GM23338 (cell line): ENCODE measurements at regions not wholly inside any gene's neighbourhood (a gene's known extent, or its start where the extent isn't known, plus 50 kb on each side); places are given as distances from the start of the nearest gene placed in this dataset.
A peak's percentile ranks its signal among the peaks of the same experiment; 100 is the strongest.

Experiments
- ATAC-seq: fragments of 200-7000 bp; cut with Tn5 transposase; 3 replicates; pipeline ENCODE4 v1.9.1; 2020
- DNase-seq: peaks from one replicate; pipeline ENCODE4 v3.0.0-alpha.2; 2015; ENCODE audit warnings: low spot score
- H2AFZ ChIP-seq: fragments of 200-600 bp; sonication (generic); 2 replicates; pipeline ENCODE4 v1.8.0; 2016; ENCODE audit warnings: antibody characterized with exemption, mild to moderate bottlenecking, moderate library complexity
- H3F3A ChIP-seq: fragments of 200-600 bp; sonication (generic); replicated peaks from 2 replicates; pipeline ENCODE4 v1.8.0; 2017; ENCODE audit warnings: antibody characterized with exemption, mixed run types, low read depth
- H3K27ac ChIP-seq: fragments of 200-600 bp; sonication (generic); 2 replicates; pipeline ENCODE4 v1.6.1; 2016; ENCODE audit warnings: low read depth
- H3K27me3 ChIP-seq: fragments of 200-600 bp; sonication (generic); 2 replicates; pipeline ENCODE4 v1.8.0; 2016; ENCODE audit warnings: mild to moderate bottlenecking, mixed run types, moderate library complexity; ENCODE audit not compliant: insufficient read depth
- H3K36me3 ChIP-seq: fragments of 200-600 bp; sonication (generic); 2 replicates; pipeline ENCODE4 v1.8.0; 2016; ENCODE audit warnings: mild to moderate bottlenecking; ENCODE audit not compliant: insufficient read depth
- H3K4me1 ChIP-seq: fragments of 200-600 bp; sonication (generic); 2 replicates; pipeline ENCODE4 v1.8.0; 2016; ENCODE audit warnings: mild to moderate bottlenecking, moderate library complexity; ENCODE audit not compliant: insufficient read depth
- H3K4me2 ChIP-seq: fragments of 200-600 bp; sonication (generic); 2 replicates; pipeline ENCODE4 v1.7.1; 2017; ENCODE audit warnings: mixed run types
- H3K4me3 ChIP-seq: fragments of 200-600 bp; sonication (generic); 2 replicates; pipeline ENCODE4 v1.6.1; 2016; ENCODE audit warnings: mixed run types
- H3K79me2 ChIP-seq: fragments of 200-600 bp; sonication (generic); replicated peaks from 2 replicates; pipeline ENCODE4 v1.8.0; 2017; ENCODE audit warnings: mild to moderate bottlenecking; ENCODE audit not compliant: insufficient read depth
- H3K9me2 ChIP-seq: fragments of 200-600 bp; sonication (generic); 2 replicates; pipeline ENCODE4 v1.8.0; 2017; ENCODE audit not compliant: insufficient read depth
- H4K20me1 ChIP-seq: fragments of 200-600 bp; sonication (generic); replicated peaks from 2 replicates; pipeline ENCODE4 v1.8.0; 2017; ENCODE audit warnings: mild to moderate bottlenecking; ENCODE audit not compliant: insufficient read depth
- H3K27ac Mint-ChIP-seq: 2 replicates; pipeline ENCODE4 v1.8.0; 2020; ENCODE audit warnings: inconsistent platforms, mild to moderate bottlenecking, moderate library complexity, mixed read lengths
- H3K27me3 Mint-ChIP-seq: 3 replicates; pipeline ENCODE4 v1.8.0; 2022; ENCODE audit warnings: low read depth, mild to moderate bottlenecking, moderate library complexity, mixed read lengths, inconsistent platforms; ENCODE audit not compliant: insufficient read depth, poor library complexity
- H3K36me3 Mint-ChIP-seq: 3 replicates; pipeline ENCODE4 v1.8.0; 2021; ENCODE audit warnings: low read depth, mild to moderate bottlenecking, inconsistent platforms, moderate library complexity, mixed read lengths
- H3K4me1 Mint-ChIP-seq: 3 replicates; pipeline ENCODE4 v1.8.0; 2020; ENCODE audit warnings: mild to moderate bottlenecking, inconsistent platforms, mixed read lengths
- H3K4me3 Mint-ChIP-seq: 3 replicates; pipeline ENCODE4 v1.8.0; 2021; ENCODE audit warnings: moderate library complexity, mild to moderate bottlenecking, inconsistent platforms, mixed read lengths
- H3K9me3 Mint-ChIP-seq: 3 replicates; pipeline ENCODE4 v1.8.0; 2020; ENCODE audit warnings: moderate library complexity, mild to moderate bottlenecking, inconsistent platforms, mixed read lengths
- CTCF ChIP-seq, 2 experiments: fragments of 200-600 bp in 1 of 2; sonication (generic) in 1 of 2; conservative IDR thresholded peaks; 2 replicates each; pipeline versions ENCODE4 v1.5.1 to v1.6.1; 2016 to 2017; ENCODE audit warnings: antibody characterized with exemption in 2 of 2, low read depth in 2 of 2, mild to moderate bottlenecking in 2 of 2, moderate library complexity in 1 of 2
- EZH2phosphoT487 ChIP-seq: fragments of 200-600 bp; sonication (generic); IDR thresholded peaks from one replicate; pipeline ENCODE4 v1.8.1; 2018; ENCODE audit warnings: antibody characterized with exemption; ENCODE audit not compliant: unreplicated experiment
- JUNB ChIP-seq: IDR thresholded peaks from one replicate; pipeline ENCODE4 v1.6.1; 2016; ENCODE audit warnings: antibody characterized with exemption; ENCODE audit not compliant: unreplicated experiment
- NANOG ChIP-seq: IDR thresholded peaks from 2 replicates; pipeline ENCODE4 v1.6.1; 2016; ENCODE audit warnings: antibody characterized with exemption, borderline replicate concordance
- POLR2AphosphoS5 ChIP-seq: IDR thresholded peaks from 2 replicates; pipeline ENCODE4 v1.6.1; 2016; ENCODE audit warnings: antibody characterized with exemption, low read depth
- STAT1 ChIP-seq: IDR thresholded peaks from one replicate; pipeline ENCODE4 v1.6.1; 2016; ENCODE audit warnings: antibody characterized with exemption; ENCODE audit not compliant: unreplicated experiment
- TF ChIP-seq, protein P1 (sequence below): IDR thresholded peaks from 2 replicates; pipeline ENCODE4 v1.6.1; 2016; ENCODE audit warnings: antibody characterized with exemption

DNA sequence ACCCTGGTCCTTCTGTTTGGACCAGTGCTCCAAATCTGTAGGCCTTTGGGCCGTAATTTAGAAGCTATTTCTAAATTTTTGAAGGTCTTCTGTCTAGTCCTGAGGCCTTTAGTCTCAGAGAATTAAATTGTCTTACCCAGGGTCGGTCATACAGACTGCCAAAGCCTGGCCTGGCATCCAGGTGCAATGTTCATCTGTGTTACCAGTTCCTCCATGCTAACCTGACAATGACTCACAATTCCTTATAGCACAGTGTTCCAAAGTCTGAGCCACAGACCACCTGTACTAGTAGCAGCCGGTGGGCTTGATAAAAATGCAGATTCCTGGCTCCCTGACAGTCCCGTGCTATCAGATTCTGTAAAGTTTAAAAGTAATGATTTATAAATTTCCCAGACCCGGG lies 77.7 kb upstream of the MAP4K3 start:
- Histone ChIP-seq H2AFZ (no peak overlapping the region; the same call in 1 of the 2 replicates), H3K4me1 (peaks cover 48% of the 10 kb centered on the region), H3K4me2 (peak overlapping the region; percentile 45; the same call in 1 of the 2 replicates), H3K4me3 (no peak overlapping the region), H3K79me2 (no peaks in the 10 kb centered on the region), H3K27me3 (no peaks in the 10 kb centered on the region), H3K36me3 (peaks cover 8% of the 10 kb centered on the region; the same call in 1 of the 2 replicates), H3F3A (peaks cover 14% of the 10 kb centered on the region; the same call in 1 of the 2 replicates), H3K27ac (peak overlapping the region; percentile 94; the same call in 1 of the 2 replicates), H4K20me1 (no peaks in the 10 kb centered on the region), H3K9me2 (peaks cover 5% of the 10 kb centered on the region; the same call in 1 of the 2 replicates)
- H3K36me3 Mint-ChIP-seq = peaks cover 12% of the 10 kb centered on the region
- ATAC-seq (no peak), DNase-seq (no peak)
- TF ChIP-seq CTCF (conservative IDR thresholded peaks at IDR 0.05; ENCODE audit: low read depth in 2 of 2) (no peak), JUNB (no peak)
- H3K27me3 Mint-ChIP-seq = peaks cover 15% of the 10 kb centered on the region
- H3K27ac Mint-ChIP-seq = no peak overlapping the region
- H3K9me3 Mint-ChIP-seq = peaks cover 3% of the 10 kb centered on the region; the same call in 1 of the 3 replicates
- H3K4me1 Mint-ChIP-seq = peaks cover 55% of the 10 kb centered on the region
- H3K4me3 Mint-ChIP-seq = no peak overlapping the region

GRCh38 chr2:39515273-39515896 lies 78.3 kb upstream of the MAP4K3 start:
- peaks cover 5% of the 10 kb centered on the region; the same call in 1 of the 2 replicates for H3K9me2 ChIP-seq
- H3K4me3 ChIP-seq = no peak overlapping the region
- no peak overlapping the region; the same call in 2 of the 3 replicates for H3K4me3 Mint-ChIP-seq
- peak overlapping the region; percentile 45 for H3K4me2 ChIP-seq
- H3K4me1 ChIP-seq = peaks cover 48% of the 10 kb centered on the region
- H3K27me3 Mint-ChIP-seq = peaks cover 13% of the 10 kb centered on the region
- peaks cover 6% of the 10 kb centered on the region for H3K9me3 Mint-ChIP-seq
- peaks cover 55% of the 10 kb centered on the region for H3K4me1 Mint-ChIP-seq
- no peak overlapping the region; the same call in 1 of the 2 replicates for H2AFZ ChIP-seq
- H3K36me3 Mint-ChIP-seq = peaks cover 17% of the 10 kb centered on the region
- peak overlapping the region; percentile 29 for H3K27ac Mint-ChIP-seq
- H3K79me2 ChIP-seq = no peaks in the 10 kb centered on the region
- no peak for DNase-seq
- no peaks in the 10 kb centered on the region for H3K27me3 ChIP-seq
- no peaks in the 10 kb centered on the region for H4K20me1 ChIP-seq
- H3K27ac ChIP-seq = peak overlapping the region; percentile 94
- no peak for ATAC-seq
- no peak for TF ChIP-seq JUNB
- TF ChIP-seq, protein P1, sequence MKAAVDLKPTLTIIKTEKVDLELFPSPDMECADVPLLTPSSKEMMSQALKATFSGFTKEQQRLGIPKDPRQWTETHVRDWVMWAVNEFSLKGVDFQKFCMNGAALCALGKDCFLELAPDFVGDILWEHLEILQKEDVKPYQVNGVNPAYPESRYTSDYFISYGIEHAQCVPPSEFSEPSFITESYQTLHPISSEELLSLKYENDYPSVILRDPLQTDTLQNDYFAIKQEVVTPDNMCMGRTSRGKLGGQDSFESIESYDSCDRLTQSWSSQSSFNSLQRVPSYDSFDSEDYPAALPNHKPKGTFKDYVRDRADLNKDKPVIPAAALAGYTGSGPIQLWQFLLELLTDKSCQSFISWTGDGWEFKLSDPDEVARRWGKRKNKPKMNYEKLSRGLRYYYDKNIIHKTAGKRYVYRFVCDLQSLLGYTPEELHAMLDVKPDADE = no peak
- TF ChIP-seq CTCF (conservative IDR thresholded peaks at IDR 0.05; ENCODE audit: low read depth in 2 of 2) = no peak
- no peak for TF ChIP-seq POLR2AphosphoS5
- TF ChIP-seq NANOG = no peak
- no peak for TF ChIP-seq EZH2phosphoT487
- no peak for TF ChIP-seq STAT1
- peaks cover 10% of the 10 kb centered on the region; the same call in 1 of the 2 replicates for H3K36me3 ChIP-seq
- peaks cover 14% of the 10 kb centered on the region; the same call in 1 of the 2 replicates for H3F3A ChIP-seq
